CMK (cell line): ENCODE measurements at regions not wholly inside any gene's neighbourhood (a gene's known extent, or its start where the extent isn't known, plus 50 kb on each side); places are given as distances from the start of the nearest gene placed in this dataset.
"Not testable (repeated sequence)": the region's sequence is repeated elsewhere in the genome, so short reads cannot be mapped to it uniquely, and the experiment has no call there.

Source experiments
- DNase-seq: peaks from one replicate; pipeline ENCODE4 v3.0.0-alpha.2; 2010; ENCODE audit warnings: low read depth

- no peak for DNase-seq
Observed at GRCh38 chr14:40367717-40368116, 935.5 kb upstream of the FBXO33 start.

- DNase-seq = no peak
Observed at GRCh38 chr14:40365305-40365704, 933.1 kb upstream of the FBXO33 start.

- DNase-seq = no peak
Observed at GRCh38 chr14:40362856-40363255, 930.6 kb upstream of the FBXO33 start.

GRCh38 chr14:40354754-40355153 is 922.5 kb upstream of the FBXO33 start:
- DNase-seq = no peak

GRCh38 chr14:40348104-40348503 is 915.9 kb upstream of the FBXO33 start:
- not testable (repeated sequence) for DNase-seq

- no peak for DNase-seq
Observed at GRCh38 chr14:40347675-40348074, 915.4 kb upstream of the FBXO33 start.

- DNase-seq = no peak
Observed at GRCh38 chr14:40346275-40346674, 914.0 kb upstream of the FBXO33 start.

- DNase-seq = no peak
Observed at GRCh38 chr14:40345334-40345733, 913.1 kb upstream of the FBXO33 start.

GRCh38 chr14:40340708-40341107 is 908.5 kb upstream of the FBXO33 start:
- no peak for DNase-seq

- no peak for DNase-seq
Observed at GRCh38 chr14:40336846-40337245, 904.6 kb upstream of the FBXO33 start.

GRCh38 chr14:40326519-40326918 is 894.3 kb upstream of the FBXO33 start:
- not testable (repeated sequence) for DNase-seq

GRCh38 chr14:40318211-40318719 is 886.0 kb upstream of the FBXO33 start:
- DNase-seq = no peak

GRCh38 chr14:40317690-40318089 is 885.5 kb upstream of the FBXO33 start:
- no peak for DNase-seq

- DNase-seq = no peak
Observed at GRCh38 chr14:40312296-40312695, 880.1 kb upstream of the FBXO33 start.

- no peak for DNase-seq
Observed at GRCh38 chr14:40309124-40309523, 876.9 kb upstream of the FBXO33 start.

GRCh38 chr14:40308240-40308639 is 876.0 kb upstream of the FBXO33 start:
- DNase-seq = no peak

GRCh38 chr14:40296821-40297220 is 864.6 kb upstream of the FBXO33 start:
- no peak for DNase-seq

GRCh38 chr14:40292664-40293063 is 860.4 kb upstream of the FBXO33 start:
- no peak for DNase-seq

- DNase-seq = no peak
Observed at GRCh38 chr14:40282196-40282595, 850.0 kb upstream of the FBXO33 start.

GRCh38 chr14:40280652-40281051 is 848.4 kb upstream of the FBXO33 start:
- DNase-seq = no peak

GRCh38 chr14:40273417-40273816 is 841.2 kb upstream of the FBXO33 start:
- DNase-seq = no peak

GRCh38 chr14:40271480-40271879 is 839.2 kb upstream of the FBXO33 start:
- no peak for DNase-seq

GRCh38 chr14:40269436-40269835 is 837.2 kb upstream of the FBXO33 start:
- DNase-seq = no peak

- DNase-seq = no peak
Observed at GRCh38 chr14:40268236-40268635, 836.0 kb upstream of the FBXO33 start.

GRCh38 chr14:40265096-40265495 is 832.9 kb upstream of the FBXO33 start:
- no peak for DNase-seq
